HL-60 (cell line): ENCODE measurements at regions not wholly inside any gene's neighbourhood (a gene's known extent, or its start where the extent isn't known, plus 50 kb on each side); places are given as distances from the start of the nearest gene placed in this dataset.

Experiments used
- CTCF ChIP-seq: IDR thresholded peaks from one replicate; pipeline ENCODE4 v1.5.1; 2011; ENCODE audit warnings: low read length, control low read depth, inconsistent platforms; ENCODE audit not compliant: insufficient read depth
- GABPA ChIP-seq: IDR thresholded peaks from 2 replicates; pipeline ENCODE4 v1.6.1; 2012; ENCODE audit warnings: low read depth
- TF ChIP-seq, protein P1 (sequence below): IDR thresholded peaks from 2 replicates; pipeline ENCODE4 v1.6.1; 2012; ENCODE audit warnings: low read depth; ENCODE audit not compliant: insufficient replicate concordance

- no peak for TF ChIP-seq CTCF
- TF ChIP-seq GABPA, result no peak
- TF ChIP-seq, protein P1, sequence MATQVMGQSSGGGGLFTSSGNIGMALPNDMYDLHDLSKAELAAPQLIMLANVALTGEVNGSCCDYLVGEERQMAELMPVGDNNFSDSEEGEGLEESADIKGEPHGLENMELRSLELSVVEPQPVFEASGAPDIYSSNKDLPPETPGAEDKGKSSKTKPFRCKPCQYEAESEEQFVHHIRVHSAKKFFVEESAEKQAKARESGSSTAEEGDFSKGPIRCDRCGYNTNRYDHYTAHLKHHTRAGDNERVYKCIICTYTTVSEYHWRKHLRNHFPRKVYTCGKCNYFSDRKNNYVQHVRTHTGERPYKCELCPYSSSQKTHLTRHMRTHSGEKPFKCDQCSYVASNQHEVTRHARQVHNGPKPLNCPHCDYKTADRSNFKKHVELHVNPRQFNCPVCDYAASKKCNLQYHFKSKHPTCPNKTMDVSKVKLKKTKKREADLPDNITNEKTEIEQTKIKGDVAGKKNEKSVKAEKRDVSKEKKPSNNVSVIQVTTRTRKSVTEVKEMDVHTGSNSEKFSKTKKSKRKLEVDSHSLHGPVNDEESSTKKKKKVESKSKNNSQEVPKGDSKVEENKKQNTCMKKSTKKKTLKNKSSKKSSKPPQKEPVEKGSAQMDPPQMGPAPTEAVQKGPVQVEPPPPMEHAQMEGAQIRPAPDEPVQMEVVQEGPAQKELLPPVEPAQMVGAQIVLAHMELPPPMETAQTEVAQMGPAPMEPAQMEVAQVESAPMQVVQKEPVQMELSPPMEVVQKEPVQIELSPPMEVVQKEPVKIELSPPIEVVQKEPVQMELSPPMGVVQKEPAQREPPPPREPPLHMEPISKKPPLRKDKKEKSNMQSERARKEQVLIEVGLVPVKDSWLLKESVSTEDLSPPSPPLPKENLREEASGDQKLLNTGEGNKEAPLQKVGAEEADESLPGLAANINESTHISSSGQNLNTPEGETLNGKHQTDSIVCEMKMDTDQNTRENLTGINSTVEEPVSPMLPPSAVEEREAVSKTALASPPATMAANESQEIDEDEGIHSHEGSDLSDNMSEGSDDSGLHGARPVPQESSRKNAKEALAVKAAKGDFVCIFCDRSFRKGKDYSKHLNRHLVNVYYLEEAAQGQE, result no peak
Measured at GRCh38 chr9:106581973-106582372, 281.0 kb upstream of the ZNF462 start.
